Effector CD8-positive, alpha-beta T cell (primary cell): ENCODE measurements at regions not wholly inside any gene's neighbourhood (a gene's known extent, or its start where the extent isn't known, plus 50 kb on each side); places are given as distances from the start of the nearest gene placed in this dataset.
"Not testable (repeated sequence)": the region's sequence is repeated elsewhere in the genome, so short reads cannot be mapped to it uniquely, and the experiment has no call there.

Experiments used
- DNase-seq: peaks from one replicate; lab custom pipeline; 2025; lab: John Stamatoyannopoulos, UW

DNA sequence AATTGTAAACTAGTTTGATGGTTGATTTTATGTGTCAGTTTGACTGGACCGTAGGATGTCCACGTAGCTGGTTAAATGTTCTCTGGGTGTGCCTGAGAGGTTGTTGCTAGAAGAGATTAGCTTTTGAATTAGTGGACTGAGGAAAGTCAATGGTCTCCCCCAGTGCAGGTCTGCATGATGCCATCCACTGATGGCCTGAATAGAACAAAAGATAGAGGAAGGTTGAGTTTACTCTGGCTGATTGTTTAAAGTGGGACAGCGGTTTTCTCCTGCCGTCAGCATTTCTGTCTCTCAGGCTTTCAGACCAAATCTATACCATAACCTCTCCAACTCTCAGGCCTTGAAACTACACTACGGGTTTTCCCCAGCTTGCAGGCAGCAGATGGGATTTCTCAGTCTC, 899.2 kb upstream of the WWC1 start:
- DNase-seq: no peak

DNA sequence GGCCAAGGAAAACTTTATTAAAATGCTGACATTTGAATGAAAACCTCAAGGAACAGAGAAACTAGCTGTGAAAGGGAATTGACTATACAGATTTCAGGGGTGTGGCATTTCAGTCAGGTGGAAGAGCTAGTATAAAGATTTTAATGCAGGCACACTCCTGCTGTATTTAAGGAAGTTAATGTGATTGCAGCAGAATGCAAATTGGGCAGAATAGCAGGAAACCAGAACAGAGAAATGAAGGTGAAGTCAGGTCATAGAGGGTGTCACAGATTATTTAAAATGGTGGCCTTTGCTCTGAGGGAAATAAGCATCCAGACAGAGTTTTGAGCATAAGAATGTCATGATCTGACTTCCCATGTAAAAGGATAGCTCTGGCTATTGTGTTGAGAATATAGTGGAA, 898.1 kb upstream of the WWC1 start:
- DNase-seq: no peak

GRCh38 chr5:167402671-167403070, 888.8 kb upstream of the WWC1 start:
- DNase-seq: no peak

GRCh38 chr5:167406513-167406912, 884.9 kb upstream of the WWC1 start:
- no peak for DNase-seq

DNA sequence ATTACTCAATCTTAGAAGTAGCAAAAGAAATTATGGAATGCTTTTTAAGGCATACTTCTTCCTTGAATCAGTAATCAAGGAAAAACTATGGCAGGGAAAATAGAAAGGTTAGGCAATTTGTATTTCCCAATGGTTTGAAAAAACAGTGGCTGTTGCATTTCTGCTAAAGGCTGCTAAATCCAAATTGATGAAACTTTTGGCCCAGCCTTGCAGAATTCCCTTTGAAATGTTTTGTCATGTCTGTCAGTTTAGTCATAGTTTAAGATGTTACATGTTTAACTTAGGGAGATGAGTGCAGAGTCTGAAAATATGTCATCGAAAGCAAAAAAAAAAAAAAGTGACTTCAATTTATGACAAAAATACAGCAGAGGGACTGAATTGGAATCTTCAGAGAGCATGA, 878.9 kb upstream of the WWC1 start:
- no peak for DNase-seq

DNA sequence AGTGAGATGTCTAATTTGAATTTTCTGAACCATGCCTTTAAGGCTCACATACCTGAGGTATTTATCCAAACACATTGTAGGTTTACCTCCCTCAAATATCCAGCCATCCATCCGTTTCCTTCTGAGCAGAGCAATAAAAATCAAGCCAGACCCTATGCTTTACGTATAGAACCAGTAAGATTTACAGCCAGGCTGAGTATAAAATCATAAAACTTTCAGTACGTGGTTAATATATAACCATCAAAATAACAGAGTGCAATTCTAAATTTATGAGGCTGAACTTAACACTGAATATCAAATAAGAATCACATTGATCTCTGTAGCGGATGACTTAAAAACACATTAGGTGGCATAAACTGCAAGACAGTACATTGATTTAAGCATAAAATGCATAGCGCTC, 877.9 kb upstream of the WWC1 start:
- no peak for DNase-seq

DNA sequence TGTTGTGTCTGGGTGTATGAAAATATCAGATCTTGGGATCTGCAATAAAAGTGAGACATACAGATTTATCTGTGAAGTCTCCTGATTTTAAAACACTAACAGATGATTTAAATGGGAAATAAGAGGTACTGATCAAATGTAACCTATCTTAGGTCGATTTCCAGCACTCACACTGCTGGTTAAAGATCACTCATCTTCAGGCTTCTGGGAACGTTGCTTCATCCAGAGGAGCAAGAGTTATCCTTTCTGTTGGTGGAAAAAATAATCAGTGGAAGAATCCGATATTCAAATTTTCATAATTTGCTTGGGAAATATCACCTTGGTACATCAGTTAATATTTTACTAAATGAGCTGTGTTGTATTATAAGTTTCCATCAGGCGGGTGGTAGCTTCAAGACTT, 876.8 kb upstream of the WWC1 start:
- DNase-seq: no peak

GRCh38 chr5:167415779-167416746, 875.4 kb upstream of the WWC1 start:
- DNase-seq: no peak

DNA sequence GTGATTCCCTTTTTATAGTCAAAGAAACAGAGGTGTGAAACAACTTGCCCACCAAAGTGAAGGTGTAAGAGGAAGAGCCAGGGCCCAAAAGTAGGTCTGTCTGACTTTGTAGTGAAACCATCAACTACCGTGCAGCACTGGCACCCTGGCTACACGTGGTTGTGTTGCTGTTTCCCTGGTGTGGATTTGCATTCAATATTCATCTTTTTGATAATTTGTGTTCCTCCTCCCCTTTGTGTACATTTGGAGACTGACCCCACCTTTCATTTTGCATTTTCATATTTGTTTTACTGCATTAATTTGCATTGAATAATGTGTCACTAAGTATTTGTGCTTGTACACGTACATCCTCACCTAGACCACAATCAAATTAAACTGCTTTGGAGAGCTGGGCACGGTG, 873.8 kb upstream of the WWC1 start:
- DNase-seq: no peak

DNA sequence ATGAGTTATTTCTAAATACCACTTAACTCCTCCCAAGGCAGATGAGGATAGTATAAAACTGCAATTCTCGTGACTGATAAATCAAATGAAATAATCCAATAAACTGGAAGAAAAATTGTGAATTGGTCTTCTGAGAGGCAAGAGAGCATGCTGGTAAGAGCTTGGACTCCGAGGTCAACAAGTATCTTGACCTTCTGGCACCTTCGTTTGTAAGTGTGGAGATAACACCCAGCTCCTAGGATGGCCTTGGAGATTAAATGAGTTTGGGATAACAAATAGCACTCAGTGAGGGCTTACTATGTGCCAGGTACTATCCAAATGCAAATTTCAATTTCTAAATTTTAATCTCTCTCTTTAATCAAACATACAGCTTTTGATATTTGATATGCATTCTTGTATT, 866.3 kb upstream of the WWC1 start:
- no peak for DNase-seq

DNA sequence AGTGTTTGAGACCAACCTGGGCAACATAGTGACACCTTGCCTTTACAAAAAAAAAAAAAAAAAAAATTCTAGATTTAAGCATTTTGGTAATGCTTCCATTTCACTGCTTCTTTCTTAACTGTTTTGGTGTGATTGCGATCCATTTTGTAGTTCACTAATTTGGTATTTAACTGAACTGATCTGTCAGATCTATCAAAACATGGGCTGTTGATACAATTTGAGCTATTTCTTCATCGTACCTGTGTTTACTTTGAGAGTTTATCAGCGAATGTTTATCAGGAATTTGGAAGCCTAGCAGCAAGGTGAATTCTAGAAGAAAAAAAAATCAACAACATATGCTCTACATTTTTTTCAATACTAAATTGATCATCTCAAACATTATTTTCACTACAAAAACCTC, 864.9 kb upstream of the WWC1 start:
- no peak for DNase-seq

DNA sequence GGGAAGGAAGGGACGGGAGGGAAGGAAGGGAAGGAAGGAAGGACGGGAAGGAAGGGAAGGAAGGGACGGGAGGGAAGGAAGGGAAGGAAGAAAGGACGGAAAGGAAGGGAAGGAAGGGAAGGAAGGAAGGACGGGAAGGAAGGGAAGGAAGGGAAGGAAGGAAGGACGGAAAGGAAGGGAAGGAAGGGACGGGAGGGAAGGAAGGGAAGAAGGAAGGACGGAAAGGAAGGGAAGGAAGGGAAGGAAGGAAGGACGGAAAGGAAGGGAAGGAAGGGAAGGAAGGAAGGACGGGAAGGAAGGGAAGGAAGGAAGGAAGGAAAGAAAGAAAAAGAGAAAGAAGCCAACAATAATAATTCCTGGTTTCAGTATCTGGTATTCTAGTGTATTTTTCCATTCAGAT, 863.8 kb upstream of the WWC1 start:
- not testable (repeated sequence) for DNase-seq

- no peak for DNase-seq
These were observed 850.6 kb upstream of the WWC1 start for GRCh38 chr5:167440846-167441245.

GRCh38 chr5:167442922-167443321, 848.5 kb upstream of the WWC1 start:
- DNase-seq: no peak

DNA sequence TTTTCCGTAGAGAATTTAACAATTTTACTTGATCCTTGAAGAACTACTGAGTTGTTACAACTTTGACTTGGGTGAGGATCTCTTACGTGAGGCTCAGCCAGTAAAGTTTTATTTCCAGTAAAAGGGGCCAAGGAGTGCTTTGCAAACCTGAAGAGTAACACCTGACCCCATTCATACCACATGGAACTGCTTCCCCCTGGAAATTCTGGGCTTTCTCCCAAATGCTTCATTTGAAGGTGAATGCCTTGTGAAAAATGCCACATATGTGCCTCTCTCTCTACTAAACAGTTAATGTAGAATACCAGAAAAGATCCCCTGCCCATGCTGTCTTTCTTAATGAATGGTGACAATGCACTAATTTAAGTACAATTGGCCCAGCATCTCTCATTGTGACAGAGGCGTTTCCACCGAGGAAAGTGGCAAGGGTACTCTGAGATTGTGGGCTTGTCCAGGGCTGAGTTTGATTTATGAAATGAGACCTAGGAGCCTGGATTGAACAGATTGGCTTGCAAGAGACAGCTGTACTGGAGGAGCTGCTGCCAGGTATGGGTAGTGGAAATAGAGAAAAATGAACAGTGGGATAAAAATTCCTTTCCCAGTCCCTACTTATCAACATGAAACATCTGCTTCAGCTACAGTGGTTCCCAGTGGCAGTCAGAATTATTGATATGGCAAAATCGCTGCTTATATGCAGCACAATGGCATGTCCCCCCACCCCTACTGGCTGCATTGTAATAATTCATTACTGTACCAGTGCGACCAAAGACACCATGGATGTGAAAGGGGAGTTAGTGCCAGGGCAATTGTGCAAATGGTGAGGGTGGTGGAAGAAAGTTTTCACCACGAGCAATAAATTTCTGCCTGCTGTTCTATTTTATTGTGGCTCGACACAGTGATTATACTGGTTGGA, 843.7 kb upstream of the WWC1 start:
- DNase-seq: no peak

DNA sequence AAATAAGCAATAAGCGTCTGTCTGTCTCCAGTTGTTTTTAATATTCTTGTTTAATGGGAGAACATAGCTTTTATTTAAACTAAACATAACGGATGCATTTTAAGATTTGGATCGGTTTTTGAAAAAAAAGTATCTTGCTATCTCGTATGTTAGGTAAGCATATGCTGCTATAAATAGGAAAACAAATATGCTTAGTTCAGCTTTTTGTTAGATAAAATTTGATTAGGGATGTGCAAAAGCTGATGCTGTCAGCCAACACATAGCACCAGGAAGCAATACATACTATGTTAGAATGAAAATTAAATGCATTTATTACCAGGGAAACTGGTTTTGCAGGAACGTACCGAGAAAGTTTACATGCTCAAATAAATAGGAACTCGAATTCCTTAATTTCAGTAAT, 843.1 kb upstream of the WWC1 start:
- DNase-seq: no peak

GRCh38 chr5:167451076-167451475, 840.4 kb upstream of the WWC1 start:
- DNase-seq: no peak

GRCh38 chr5:167452136-167452535, 839.3 kb upstream of the WWC1 start:
- no peak for DNase-seq

GRCh38 chr5:167453246-167454030, 838.0 kb upstream of the WWC1 start:
- no peak for DNase-seq

DNA sequence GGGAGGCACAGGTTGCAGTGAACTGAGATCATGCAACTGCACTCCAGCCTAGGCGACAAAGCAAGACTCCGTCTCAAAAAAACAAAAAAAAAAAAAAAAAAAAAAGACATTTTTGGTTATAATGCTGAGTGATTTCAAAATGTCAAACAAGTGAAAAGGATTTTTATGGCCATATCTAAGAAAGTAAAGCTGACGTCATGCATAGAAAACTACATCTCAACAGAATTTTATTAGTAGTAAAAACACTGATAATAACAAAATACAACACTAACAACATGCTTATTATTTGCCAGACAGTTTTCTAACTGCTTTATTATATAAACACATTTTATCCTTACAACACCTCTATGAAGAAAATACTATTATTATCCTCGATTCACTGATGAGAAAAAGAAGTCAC, 833.0 kb upstream of the WWC1 start:
- no peak for DNase-seq

- DNase-seq: no peak
These were observed 830.9 kb upstream of the WWC1 start for GRCh38 chr5:167460449-167461020.

GRCh38 chr5:167463939-167464338, 827.5 kb upstream of the WWC1 start:
- DNase-seq: no peak
